Uterus (tissue), 2 donors: ENCODE measurements at regions not wholly inside any gene's neighbourhood (a gene's known extent, or its start where the extent isn't known, plus 50 kb on each side); places are given as distances from the start of the nearest gene placed in this dataset.

Experiments
- POLR2A ChIP-seq, 2 donors: fragments of 450-650 bp; IDR thresholded peaks; one replicate each; pipeline ENCODE4 v1.6.1; 2016; ENCODE audit warnings: antibody characterized with exemption in 2 of 2, mild to moderate bottlenecking in 1 of 2, moderate library complexity in 1 of 2
- TF ChIP-seq, protein P1 (sequence below), 4 experiments: fragments of 200-600 bp in 2 of 4; fragments of 450-650 bp in 2 of 4; sonication (generic) in 2 of 4; IDR thresholded peaks; one replicate each; pipeline ENCODE4 v1.5.1; 2016 to 2019; ENCODE audit warnings: antibody characterized with exemption in 4 of 4, mild to moderate bottlenecking in 2 of 4, moderate library complexity in 1 of 4

DNA sequence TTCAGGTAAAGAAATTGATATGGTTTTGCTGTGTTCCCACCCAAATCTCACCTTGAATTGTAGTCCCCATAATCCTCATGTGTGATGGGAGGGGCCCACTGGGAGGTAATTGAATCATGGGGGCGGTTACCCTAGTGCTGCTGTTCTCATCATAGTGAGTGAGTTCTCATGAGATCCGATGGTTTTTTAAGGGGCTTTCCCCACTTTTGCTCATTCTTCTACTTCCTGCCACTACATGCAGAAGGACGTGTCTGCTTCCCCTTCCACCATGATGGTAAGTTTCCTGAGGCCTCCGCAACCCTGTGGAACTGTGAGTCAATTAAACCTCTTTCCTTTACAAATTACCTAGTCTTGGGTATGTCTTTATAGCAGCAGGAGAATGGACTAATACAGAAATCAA, 69.3 kb downstream of the MIS18A start:
- no peak for TF ChIP-seq POLR2A (IDR thresholded peaks at IDR 0.05)
- TF ChIP-seq, protein P1, sequence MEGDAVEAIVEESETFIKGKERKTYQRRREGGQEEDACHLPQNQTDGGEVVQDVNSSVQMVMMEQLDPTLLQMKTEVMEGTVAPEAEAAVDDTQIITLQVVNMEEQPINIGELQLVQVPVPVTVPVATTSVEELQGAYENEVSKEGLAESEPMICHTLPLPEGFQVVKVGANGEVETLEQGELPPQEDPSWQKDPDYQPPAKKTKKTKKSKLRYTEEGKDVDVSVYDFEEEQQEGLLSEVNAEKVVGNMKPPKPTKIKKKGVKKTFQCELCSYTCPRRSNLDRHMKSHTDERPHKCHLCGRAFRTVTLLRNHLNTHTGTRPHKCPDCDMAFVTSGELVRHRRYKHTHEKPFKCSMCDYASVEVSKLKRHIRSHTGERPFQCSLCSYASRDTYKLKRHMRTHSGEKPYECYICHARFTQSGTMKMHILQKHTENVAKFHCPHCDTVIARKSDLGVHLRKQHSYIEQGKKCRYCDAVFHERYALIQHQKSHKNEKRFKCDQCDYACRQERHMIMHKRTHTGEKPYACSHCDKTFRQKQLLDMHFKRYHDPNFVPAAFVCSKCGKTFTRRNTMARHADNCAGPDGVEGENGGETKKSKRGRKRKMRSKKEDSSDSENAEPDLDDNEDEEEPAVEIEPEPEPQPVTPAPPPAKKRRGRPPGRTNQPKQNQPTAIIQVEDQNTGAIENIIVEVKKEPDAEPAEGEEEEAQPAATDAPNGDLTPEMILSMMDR (IDR thresholded peaks at IDR 0.05), result no peak
